ENCODE measurements at regions not wholly inside any gene's neighbourhood (a gene's known extent, or its start where the extent isn't known, plus 50 kb on each side); places are given as distances from the start of the nearest gene placed in this dataset.

DNA sequence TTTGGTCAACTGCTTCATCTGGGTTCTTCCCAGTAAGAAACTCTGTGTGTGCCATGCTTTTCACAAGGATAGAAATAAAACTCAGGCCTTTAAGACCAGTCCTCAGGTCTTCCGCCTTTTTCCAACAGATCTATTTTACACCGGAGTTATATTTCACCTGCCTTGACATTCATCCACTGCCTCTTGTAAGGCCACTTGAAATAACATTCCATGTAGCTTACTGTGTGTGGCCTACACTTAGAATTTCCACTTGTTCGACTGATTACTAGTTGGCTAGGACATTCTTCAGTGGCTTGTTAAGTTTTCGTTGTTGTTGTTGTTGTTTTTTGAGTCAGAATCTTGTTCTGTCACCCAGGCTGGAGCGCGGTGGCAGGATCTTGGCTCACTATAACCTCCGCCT, 92.8 kb upstream of the UNC5C start:
- no peak overlapping the region for H2AFZ ChIP-seq (ENCODE audit: low read length)
- H3K9me3 ChIP-seq (ENCODE audit: low read length): no peaks in the 10 kb centered on the region
- no peak overlapping the region for H3K9ac ChIP-seq (ENCODE audit: low read length)
- H3K36me3 ChIP-seq (ENCODE audit: insufficient read depth, low read length): no peaks in the 10 kb centered on the region
- no peaks in the 10 kb centered on the region for H3K9me2 ChIP-seq (ENCODE audit: low read depth, low read length)
- H4K20me1 ChIP-seq (ENCODE audit: insufficient read depth, low read length): no peaks in the 10 kb centered on the region
- H3K4me1 ChIP-seq (ENCODE audit: insufficient read depth, low read length, severe bottlenecking): no peaks in the 10 kb centered on the region
- no peak overlapping the region for H3K4me2 ChIP-seq (ENCODE audit: low read length)
- TF ChIP-seq CTCF (IDR thresholded peaks at IDR 0.05; ENCODE audit: low read length) (no peak), EZH2 (IDR thresholded peaks at IDR 0.05; ENCODE audit: borderline replicate concordance, low read length) (no peak)
- no peaks in the 10 kb centered on the region for H3F3A ChIP-seq (ENCODE audit: insufficient read depth, low read length)
- H3K27ac ChIP-seq (ENCODE audit: low read depth, low read length, poor library complexity, severe bottlenecking): no peak overlapping the region
- no peaks in the 10 kb centered on the region for H3K79me2 ChIP-seq (ENCODE audit: insufficient read depth, low read length)
- H3K27me3 ChIP-seq (ENCODE audit: insufficient read depth, low read length): no peaks in the 10 kb centered on the region
- no peak overlapping the region for H3K4me3 ChIP-seq (ENCODE audit: low read depth, low read length, poor library complexity, severe bottlenecking)

- Histone ChIP-seq H3F3A (ENCODE audit: insufficient read depth, low read length) (no peaks in the 10 kb centered on the region), H2AFZ (ENCODE audit: low read length) (no peak overlapping the region)
Measured at GRCh38 chr4:95640311-95640710, 91.5 kb upstream of the UNC5C start.

DNA sequence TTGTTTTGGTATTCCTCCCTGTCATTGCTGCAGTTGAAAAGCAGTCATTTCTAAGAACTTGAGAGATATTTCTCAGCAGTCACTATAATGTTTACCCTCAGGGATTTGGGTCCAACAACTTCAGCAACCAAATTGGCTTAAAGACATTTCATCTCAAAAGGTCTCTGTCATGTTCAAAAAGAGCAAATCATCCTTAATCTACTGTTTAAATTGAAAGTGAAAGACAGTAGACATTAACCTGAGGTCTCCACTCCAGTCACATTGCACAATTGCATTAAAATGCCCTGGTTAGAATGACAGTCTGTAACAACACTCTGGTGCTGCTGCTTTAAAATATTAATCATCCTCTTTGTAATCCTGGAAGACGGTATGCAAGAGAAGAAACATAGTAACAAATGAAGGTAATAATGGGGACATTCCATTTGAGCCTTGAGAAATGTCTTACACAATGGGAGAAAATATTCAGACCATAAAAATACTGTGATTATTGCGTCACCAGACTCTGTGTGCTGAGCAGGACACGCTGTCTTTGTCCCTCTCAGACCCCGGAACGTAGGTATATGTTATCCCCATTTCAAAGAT, 90.2 kb upstream of the UNC5C start:
- H4K20me1 ChIP-seq (ENCODE audit: insufficient read depth, low read length): no peaks in the 10 kb centered on the region
- H3K79me2 ChIP-seq (ENCODE audit: insufficient read depth, low read length): no peaks in the 10 kb centered on the region
- no peak overlapping the region for H3K4me3 ChIP-seq (ENCODE audit: low read depth, low read length, poor library complexity, severe bottlenecking)
- no peak overlapping the region for H3K27ac ChIP-seq (ENCODE audit: low read depth, low read length, poor library complexity, severe bottlenecking)
- no peaks in the 10 kb centered on the region for H3K36me3 ChIP-seq (ENCODE audit: insufficient read depth, low read length)
- H3K4me1 ChIP-seq (ENCODE audit: insufficient read depth, low read length, severe bottlenecking): no peaks in the 10 kb centered on the region
- no peak for TF ChIP-seq EZH2 (IDR thresholded peaks at IDR 0.05; ENCODE audit: borderline replicate concordance, low read length)
- no peak for TF ChIP-seq CTCF (IDR thresholded peaks at IDR 0.05; ENCODE audit: low read length)
- H3K4me2 ChIP-seq (ENCODE audit: low read length): no peak overlapping the region
- no peaks in the 10 kb centered on the region for H3F3A ChIP-seq (ENCODE audit: insufficient read depth, low read length)
- H3K9me3 ChIP-seq (ENCODE audit: low read length): no peaks in the 10 kb centered on the region
- no peaks in the 10 kb centered on the region for H3K27me3 ChIP-seq (ENCODE audit: insufficient read depth, low read length)
- H2AFZ ChIP-seq (ENCODE audit: low read length): no peak overlapping the region
- no peaks in the 10 kb centered on the region for H3K9me2 ChIP-seq (ENCODE audit: low read depth, low read length)
- no peak overlapping the region for H3K9ac ChIP-seq (ENCODE audit: low read length)

More at GRCh38 chr4:95640311-95640710, 91.5 kb upstream of the UNC5C start:
- Histone ChIP-seq H3K79me2 (ENCODE audit: insufficient read depth, low read length) (no peaks in the 10 kb centered on the region), H3K4me1 (ENCODE audit: insufficient read depth, low read length, severe bottlenecking) (no peaks in the 10 kb centered on the region), H3K4me3 (ENCODE audit: low read depth, low read length, poor library complexity, severe bottlenecking) (no peak overlapping the region), H3K9me3 (ENCODE audit: low read length) (no peaks in the 10 kb centered on the region), H4K20me1 (ENCODE audit: insufficient read depth, low read length) (no peaks in the 10 kb centered on the region), H3K36me3 (ENCODE audit: insufficient read depth, low read length) (no peaks in the 10 kb centered on the region), H3K9me2 (ENCODE audit: low read depth, low read length) (no peaks in the 10 kb centered on the region), H3K9ac (ENCODE audit: low read length) (no peak overlapping the region), H3K27me3 (ENCODE audit: insufficient read depth, low read length) (no peaks in the 10 kb centered on the region), H3K27ac (ENCODE audit: low read depth, low read length, poor library complexity, severe bottlenecking) (no peak overlapping the region), H3K4me2 (ENCODE audit: low read length) (no peak overlapping the region)
- TF ChIP-seq CTCF (IDR thresholded peaks at IDR 0.05; ENCODE audit: low read length) (no peak), EZH2 (IDR thresholded peaks at IDR 0.05; ENCODE audit: borderline replicate concordance, low read length) (no peak)
